HCT116 (cell line): ENCODE measurements at regions not wholly inside any gene's neighbourhood (a gene's known extent, or its start where the extent isn't known, plus 50 kb on each side); places are given as distances from the start of the nearest gene placed in this dataset.

ENCODE experiments used
- ATAC-seq: fragments of 200-7000 bp; cut with Tn5 transposase; 2 replicates; pipeline ENCODE4 v1.9.1; 2020; ENCODE audit warnings: mild to moderate bottlenecking, moderate library complexity
- BruUV-seq: library from RNA; stranded (reverse); fragments of 400-500 nt; replicated peaks from 2 replicates; lab custom pipeline; 2021; lab: Mats Ljungman, UMichigan
- CTCF ChIA-PET: fragments of 300-600 bp; sonication (Branson Sonifier 250); formaldehyde crosslinking; loops from one replicate; lab custom pipeline; 2021; ENCODE audit warnings: antibody characterized with exemption; lab: Charles Lee
- POLR2A ChIA-PET: fragments of 300-600, 350-600 bp; sonication (Branson Sonifier 250); formaldehyde crosslinking; loops from one replicate; lab custom pipeline; 2021; ENCODE audit warnings: antibody characterized with exemption; lab: Charles Lee
- RAD21 ChIA-PET, 2 experiments: fragments of 300-600 bp; sonication (Branson Sonifier 250); formaldehyde crosslinking; loops; one replicate each; lab custom pipeline; 2023; ENCODE audit warnings: low total read pairs in 2 of 2; ENCODE audit not compliant: uncharacterized antibody in 2 of 2, unreplicated experiment in 2 of 2, low non-redundant PET in 1 of 2; lab: Charles Lee
- DNase-seq: peaks from one replicate; pipeline ENCODE4 v3.0.0-alpha.2; 2010; ENCODE audit warnings: low read depth, low spot score
- H2AFZ ChIP-seq: fragments of 200-600 bp; shearing (Covaris generic), sonication (generic); 2 replicates; pipeline ENCODE4 v1.6.1; 2017; ENCODE audit warnings: low read depth, mixed run types, mixed read lengths, antibody characterized with exemption, low read length; ENCODE audit not compliant: poor library complexity, severe bottlenecking
- H3K27ac ChIP-seq: 2 replicates; pipeline ENCODE4 v1.5.1; 2012; ENCODE audit warnings: low read depth, low read length
- H3K27me3 ChIP-seq: fragments of 200-600 bp; sonication (generic); 2 replicates; pipeline ENCODE4 v1.6.1; 2016; ENCODE audit warnings: mixed run types, low read length, mixed read lengths; ENCODE audit not compliant: insufficient read depth
- H3K36me3 ChIP-seq, 2 experiments: fragments of 200-500 bp in 1 of 2; fragments of 200-600 bp in 1 of 2; sonication (Bioruptor generic) in 1 of 2; sonication (generic) in 1 of 2; 2 replicates each; pipeline versions ENCODE4 v1.5.1 to v1.6.1; 2014 to 2016; ENCODE audit warnings: low read length in 2 of 2, inconsistent platforms in 1 of 2, mixed read lengths in 1 of 2, mixed run types in 1 of 2; ENCODE audit not compliant: insufficient read depth in 2 of 2, control insufficient read depth in 1 of 2
- H3K4me1 ChIP-seq, 2 experiments: fragments of 200-600 bp in 1 of 2; sonication (generic) in 1 of 2; 2 replicates each; pipeline versions ENCODE4 v1.5.1 to v1.6.1; 2012 to 2017; ENCODE audit warnings: low read length in 2 of 2, inconsistent platforms in 1 of 2, mild to moderate bottlenecking in 1 of 2, mixed read lengths in 1 of 2, mixed run types in 1 of 2, moderate library complexity in 1 of 2; ENCODE audit not compliant: insufficient read depth in 2 of 2, control insufficient read depth in 1 of 2
- H3K4me2 ChIP-seq: fragments of 200-600 bp; sonication (generic); 2 replicates; pipeline ENCODE4 v1.6.1; 2017; ENCODE audit warnings: mixed run types, low read length, mixed read lengths
- H3K4me3 ChIP-seq, 2 experiments: fragments of 200-600 bp in 1 of 2; sonication (generic) in 1 of 2; replicated peaks in 1 of 2; 2 replicates each; pipeline ENCODE4 v1.5.1; 2011 to 2016; ENCODE audit warnings: low read length in 2 of 2, control low read depth in 1 of 2, low read depth in 1 of 2, mild to moderate bottlenecking in 1 of 2, mixed read lengths in 1 of 2, mixed run types in 1 of 2
- H3K79me2 ChIP-seq: fragments of 200-600 bp; sonication (generic); 2 replicates; pipeline ENCODE4 v1.6.1; 2017; ENCODE audit warnings: mild to moderate bottlenecking, mixed run types, low read length, moderate library complexity, mixed read lengths; ENCODE audit not compliant: insufficient read depth
- H3K9ac ChIP-seq: fragments of 200-600 bp; sonication (generic); 2 replicates; pipeline ENCODE4 v1.6.1; 2016; ENCODE audit warnings: low read length, mixed read lengths
- H3K9me2 ChIP-seq: fragments of 200-600 bp; sonication (generic), shearing (Covaris generic); 2 replicates; pipeline ENCODE4 v1.6.1; 2017; ENCODE audit warnings: mixed run types, mild to moderate bottlenecking, moderate library complexity; ENCODE audit not compliant: insufficient read depth
- H3K9me3 ChIP-seq, 2 experiments: fragments of 200-500 bp in 1 of 2; fragments of 200-600 bp in 1 of 2; sonication (Bioruptor generic) in 1 of 2; sonication (generic) in 1 of 2; 2 replicates each; pipeline ENCODE4 v1.6.1; 2014 to 2017; ENCODE audit warnings: low read length in 2 of 2, mixed read lengths in 2 of 2, inconsistent platforms in 1 of 2, low read depth in 1 of 2, mild to moderate bottlenecking in 1 of 2, mixed run types in 1 of 2, moderate library complexity in 1 of 2; ENCODE audit not compliant: control insufficient read depth in 1 of 2, insufficient read depth in 1 of 2
- H4K20me1 ChIP-seq: fragments of 200-600 bp; sonication (generic), shearing (Covaris generic); 2 replicates; pipeline ENCODE4 v1.6.1; 2017; ENCODE audit warnings: mixed run types, mild to moderate bottlenecking, moderate library complexity; ENCODE audit not compliant: insufficient read depth
- CBX3 ChIP-seq: IDR thresholded peaks from 2 replicates; pipeline ENCODE4 v1.6.1; 2012; ENCODE audit warnings: low read depth
- EGR1 ChIP-seq: IDR thresholded peaks from 2 replicates; pipeline ENCODE4 v1.6.1; 2012; ENCODE audit warnings: low read depth
- ELF1 ChIP-seq: IDR thresholded peaks from 2 replicates; pipeline ENCODE4 v1.6.1; 2012; ENCODE audit warnings: low read depth, borderline replicate concordance
- EZH2 ChIP-seq: fragments of 200-600 bp; sonication (generic); IDR thresholded peaks from 2 replicates; pipeline ENCODE4 v1.6.1; 2017; ENCODE audit warnings: antibody characterized with exemption, mixed run types
- FOSL1 ChIP-seq: IDR thresholded peaks from 2 replicates; pipeline ENCODE4 v1.6.1; 2012; ENCODE audit warnings: low read depth
- JUND ChIP-seq: IDR thresholded peaks from 2 replicates; pipeline ENCODE4 v1.6.1; 2012
- MAX ChIP-seq: IDR thresholded peaks from 2 replicates; pipeline ENCODE4 v1.6.1; 2012
- RAD21 ChIP-seq: IDR thresholded peaks from 2 replicates; pipeline ENCODE4 v1.6.1; 2012; ENCODE audit warnings: low read depth, mild to moderate bottlenecking
- REST ChIP-seq: IDR thresholded peaks from 2 replicates; pipeline ENCODE4 v1.6.1; 2012; ENCODE audit warnings: low read depth
- SIN3A ChIP-seq: IDR thresholded peaks from 2 replicates; pipeline ENCODE4 v1.6.1; 2012; ENCODE audit warnings: low read depth
- SP1 ChIP-seq: IDR thresholded peaks from 2 replicates; pipeline ENCODE4 v1.6.1; 2012; ENCODE audit warnings: low read depth
- SRF ChIP-seq: IDR thresholded peaks from 2 replicates; pipeline ENCODE4 v1.6.1; 2012; ENCODE audit warnings: low read depth
- TCF7L2 ChIP-seq: IDR thresholded peaks from 2 replicates; pipeline ENCODE4 v1.7.0; 2011; ENCODE audit warnings: borderline replicate concordance, inconsistent platforms; ENCODE audit not compliant: insufficient read depth, insufficient read length; ENCODE audit errors: extremely low read depth
- ZFX ChIP-seq: fragments of 450-650 bp; IDR thresholded peaks from 2 replicates; pipeline ENCODE4 v1.6.1; 2017
- ZNF274 ChIP-seq: fragments of 200-500 bp; sonication (Bioruptor generic); IDR thresholded peaks from 2 replicates; pipeline ENCODE4 v1.6.1; 2014; ENCODE audit warnings: mild to moderate bottlenecking, low read depth, low read length, inconsistent platforms
- intact Hi-C: fragments of 100-400 bp; cut with micrococcal nuclease; formaldehyde crosslinking; loops from 2 replicates; pipeline ENCODE4 v1.10.0; 2022

GRCh38 chr6:120576061-120576460 lies 758.2 kb downstream of the TBC1D32 start:
- no peaks in the 10 kb centered on the region for H4K20me1 ChIP-seq
- H3K9me3 ChIP-seq: no peaks in the 10 kb centered on the region
- no peak overlapping the region for H3K27ac ChIP-seq
- no peaks in the 10 kb centered on the region for H3K4me1 ChIP-seq
- H3K4me2 ChIP-seq: no peak overlapping the region
- intact Hi-C loops: no loop called here
- H3K36me3 ChIP-seq: no peaks in the 10 kb centered on the region
- no peak for ATAC-seq
- H3K9me2 ChIP-seq: no peaks in the 10 kb centered on the region
- CTCF ChIA-PET: no interaction called here
- RAD21 ChIA-PET: interaction anchor here in 1 of 2 experiments (0.7 kb wide), 1 partner anchor 895 kb away, joined by 3 read pairs; no protein-coding TSS in a partner anchor
- no peaks in the 10 kb centered on the region for H3K79me2 ChIP-seq
- BruUV-seq: no TSS peak
- no peak for TF ChIP-seq SRF
- TF ChIP-seq SIN3A: no peak
- TF ChIP-seq CBX3: no peak
- no peak for TF ChIP-seq REST
- TF ChIP-seq MAX: no peak
- TF ChIP-seq JUND: no peak
- TF ChIP-seq EGR1: no peak
- TF ChIP-seq ZNF274: no peak
- no peak for TF ChIP-seq ELF1
- no peak for TF ChIP-seq TCF7L2
- no peak for TF ChIP-seq FOSL1
- TF ChIP-seq RAD21: no peak
- TF ChIP-seq ZFX: no peak
- no peak for TF ChIP-seq SP1
- no peak for TF ChIP-seq EZH2
- H3K27me3 ChIP-seq: no peaks in the 10 kb centered on the region
- no peak overlapping the region for H2AFZ ChIP-seq
- no peak overlapping the region for H3K9ac ChIP-seq
- POLR2A ChIA-PET: no interaction called here
- DNase-seq: no peak
- no peak overlapping the region for H3K4me3 ChIP-seq
